H9 (cell line): ENCODE measurements at regions not wholly inside any gene's neighbourhood (a gene's known extent, or its start where the extent isn't known, plus 50 kb on each side); places are given as distances from the start of the nearest gene placed in this dataset.

Source experiments
- DNase-seq: peaks from one replicate; pipeline ENCODE4 v3.0.0-alpha.2; 2017
- H2AFZ ChIP-seq: one replicate; pipeline ENCODE4 v1.6.1; 2013; ENCODE audit warnings: mild to moderate bottlenecking, low read length, control low read depth, moderate library complexity
- H2AK5ac ChIP-seq: 2 replicates; pipeline ENCODE4 v1.6.1; 2013; ENCODE audit warnings: low read length, control low read depth, mixed read lengths; ENCODE audit not compliant: insufficient read length
- H2BK120ac ChIP-seq: one replicate; pipeline ENCODE4 v1.6.1; 2013; ENCODE audit warnings: low read depth, mild to moderate bottlenecking, low read length, control low read depth, inconsistent platforms; ENCODE audit not compliant: poor library complexity, severe bottlenecking
- H2BK12ac ChIP-seq: 2 replicates; pipeline ENCODE4 v1.6.1; 2013; ENCODE audit warnings: low read length, control low read depth, mixed read lengths, low read depth; ENCODE audit not compliant: insufficient read length
- H2BK15ac ChIP-seq: 2 replicates; pipeline ENCODE4 v1.6.1; 2013; ENCODE audit warnings: low read depth, low read length, control low read depth
- H2BK20ac ChIP-seq: one replicate; pipeline ENCODE4 v1.6.1; 2013; ENCODE audit warnings: low read depth, mild to moderate bottlenecking, low read length, control low read depth, inconsistent platforms; ENCODE audit not compliant: poor library complexity, severe bottlenecking
- H2BK5ac ChIP-seq: 2 replicates; pipeline ENCODE4 v1.6.1; 2013; ENCODE audit warnings: low read length, control low read depth, mixed read lengths; ENCODE audit not compliant: insufficient read length
- H3K14ac ChIP-seq: 2 replicates; pipeline ENCODE4 v1.6.1; 2013; ENCODE audit warnings: low read length, control low read depth; ENCODE audit not compliant: insufficient read depth
- H3K18ac ChIP-seq: 2 replicates; pipeline ENCODE4 v1.6.1; 2013; ENCODE audit warnings: low read depth, mild to moderate bottlenecking, mixed read lengths, low read length, control low read depth; ENCODE audit not compliant: insufficient read length
- H3K23ac ChIP-seq: 2 replicates; pipeline ENCODE4 v1.6.1; 2013; ENCODE audit warnings: low read length, control low read depth, mixed read lengths, low read depth; ENCODE audit not compliant: insufficient read length
- H3K23me2 ChIP-seq: 2 replicates; pipeline ENCODE4 v1.6.1; 2013; ENCODE audit warnings: low read depth, mild to moderate bottlenecking, mixed read lengths, low read length, control low read depth; ENCODE audit not compliant: insufficient read length, poor library complexity, severe bottlenecking
- H3K27ac ChIP-seq: 2 replicates; pipeline ENCODE4 v1.5.1; 2013; ENCODE audit warnings: low read length, control low read depth, mixed read lengths, low read depth; ENCODE audit not compliant: insufficient read length
- H3K27me3 ChIP-seq: 2 replicates; pipeline ENCODE4 v1.6.1; 2013; ENCODE audit warnings: low read length, control low read depth, inconsistent platforms; ENCODE audit not compliant: insufficient read depth
- H3K4ac ChIP-seq: 2 replicates; pipeline ENCODE4 v1.6.1; 2013; ENCODE audit warnings: low read depth, mild to moderate bottlenecking, control low read depth, inconsistent platforms, low read length, moderate library complexity
- H3K4me1 ChIP-seq: 2 replicates; pipeline ENCODE4 v1.6.1; 2013; ENCODE audit warnings: low read length, control low read depth, inconsistent platforms; ENCODE audit not compliant: insufficient read depth
- H3K4me2 ChIP-seq: 2 replicates; pipeline ENCODE4 v1.6.1; 2013; ENCODE audit warnings: low read length, control low read depth, mixed read lengths; ENCODE audit not compliant: insufficient read length, insufficient read depth
- H3K56ac ChIP-seq: 2 replicates; pipeline ENCODE4 v1.6.1; 2013; ENCODE audit warnings: low read depth, mild to moderate bottlenecking, mixed read lengths, low read length, control low read depth; ENCODE audit not compliant: insufficient read length
- H3K79me1 ChIP-seq: 2 replicates; pipeline ENCODE4 v1.6.1; 2013; ENCODE audit warnings: low read depth, mild to moderate bottlenecking, moderate library complexity, low read length, control low read depth, inconsistent platforms; ENCODE audit not compliant: insufficient read depth, poor library complexity, severe bottlenecking
- H3K79me2 ChIP-seq: 2 replicates; pipeline ENCODE4 v1.6.1; 2013; ENCODE audit warnings: low read length, control low read depth, inconsistent platforms; ENCODE audit not compliant: insufficient read depth
- H3K9ac ChIP-seq: 2 replicates; pipeline ENCODE4 v1.6.1; 2013; ENCODE audit warnings: low read length, control low read depth, mixed read lengths; ENCODE audit not compliant: insufficient read length; ENCODE audit errors: extremely low read depth
- H3K9me3 ChIP-seq: one replicate; pipeline ENCODE4 v1.6.1; 2013; ENCODE audit warnings: low read depth, low read length, inconsistent platforms; ENCODE audit not compliant: control insufficient read depth
- H3T11ph ChIP-seq: one replicate; pipeline ENCODE4 v1.6.1; 2013; ENCODE audit warnings: mild to moderate bottlenecking, low read length, control low read depth, inconsistent platforms
- H4K20me1 ChIP-seq: one replicate; pipeline ENCODE4 v1.6.1; 2013; ENCODE audit not compliant: control insufficient read depth, insufficient read length, insufficient read depth
- H4K5ac ChIP-seq: 2 replicates; pipeline ENCODE4 v1.6.1; 2013; ENCODE audit warnings: low read depth, mild to moderate bottlenecking, mixed read lengths, low read length, control low read depth; ENCODE audit not compliant: insufficient read length
- H4K8ac ChIP-seq: replicated peaks from 2 replicates; pipeline ENCODE4 v1.6.1; 2013; ENCODE audit warnings: low read length, control low read depth, mixed read lengths, low read depth; ENCODE audit not compliant: insufficient read length
- H4K91ac ChIP-seq: 2 replicates; pipeline ENCODE4 v1.6.1; 2013; ENCODE audit warnings: low read depth, mild to moderate bottlenecking, moderate library complexity, mixed read lengths, low read length, control low read depth; ENCODE audit not compliant: insufficient read length
- H3K27ac Mint-ChIP-seq, 3 experiments: 2 replicates in 2 of 3; 3 replicates in 1 of 3; pipeline ENCODE4 v1.8.0; 2020 to 2021; ENCODE audit warnings: mixed read lengths in 3 of 3, mild to moderate bottlenecking in 1 of 3, moderate library complexity in 1 of 3
- H3K27me3 Mint-ChIP-seq: 2 replicates; pipeline ENCODE4 v1.8.0; 2021; ENCODE audit warnings: low read depth, mild to moderate bottlenecking, moderate library complexity, mixed read lengths
- H3K36me3 Mint-ChIP-seq, 3 experiments: 2 replicates in 2 of 3; 3 replicates in 1 of 3; pipeline ENCODE4 v1.8.0; 2020 to 2021; ENCODE audit warnings: low read depth in 3 of 3, mixed read lengths in 3 of 3; ENCODE audit not compliant: insufficient read depth in 1 of 3
- H3K4me1 Mint-ChIP-seq, 2 experiments: 2 replicates each; pipeline ENCODE4 v1.8.0; 2020; ENCODE audit warnings: mixed read lengths in 2 of 2
- H3K4me3 Mint-ChIP-seq, 2 experiments: 2 replicates in 1 of 2; 3 replicates in 1 of 2; pipeline ENCODE4 v1.8.0; 2020 to 2021; ENCODE audit warnings: mild to moderate bottlenecking in 2 of 2, mixed read lengths in 2 of 2, moderate library complexity in 1 of 2
- H3K9me3 Mint-ChIP-seq, 2 experiments: 2 replicates in 1 of 2; 3 replicates in 1 of 2; pipeline ENCODE4 v1.8.0; 2020; ENCODE audit warnings: mild to moderate bottlenecking in 2 of 2, mixed read lengths in 2 of 2, moderate library complexity in 1 of 2
- CTCF ChIP-seq: fragments of 200-600 bp; sonication (generic); conservative IDR thresholded peaks from 3 replicates; pipeline ENCODE4 v1.8.0; 2021; ENCODE audit warnings: antibody characterized with exemption, mild to moderate bottlenecking
- WGBS: extraction: QIAGEN DNeasy Blood & Tissue Kit; methylation state at CpG from one replicate; pipeline ENCODE4 v1.1.7; 2013; ENCODE audit warnings: missing lambda C conversion rate, low lambda C conversion rate, mixed read lengths; ENCODE audit not compliant: insufficient read length; ENCODE audit errors: extremely low coverage; 5-methylcytosine and 5-hydroxymethylcytosine counted together

- H3K27me3 ChIP-seq, result peaks cover 3% of the 10 kb centered on the region; the same call in 1 of the 2 replicates
- H4K91ac ChIP-seq, result no peak overlapping the region
- H3T11ph ChIP-seq, result no peak overlapping the region
- Mint-ChIP-seq H3K4me3 (peak overlapping the region in 1 of 2 experiments; percentile 8; a peak in 1 of 5 replicates), H3K4me1 (peaks cover 49 to 54% of the 10 kb centered on the region in 2 experiments), H3K27me3 (peaks cover 21% of the 10 kb centered on the region), H3K27ac (peak overlapping the region in 1 of 3 experiments; percentile 76; a peak in 2 of 7 replicates), H3K36me3 (peaks cover 0 to 2% (median 0%) of the 10 kb centered on the region in 3 experiments; a peak in 4 of 7 replicates), H3K9me3 (peaks cover 3 to 4% of the 10 kb centered on the region in 2 experiments; a peak in 2 of 5 replicates)
- no peaks in the 10 kb centered on the region for H3K79me2 ChIP-seq
- no CpG with 5 or more reads among the region's 1 CpG for WGBS
- H3K79me1 ChIP-seq, result no peaks in the 10 kb centered on the region
- no peak overlapping the region for H3K27ac ChIP-seq
- H2BK20ac ChIP-seq, result no peak overlapping the region
- no peak overlapping the region for H2AK5ac ChIP-seq
- no peak overlapping the region for H2BK12ac ChIP-seq
- H2BK120ac ChIP-seq, result no peak overlapping the region
- no peaks in the 10 kb centered on the region for H3K23me2 ChIP-seq
- H3K4me2 ChIP-seq, result no peak overlapping the region
- no peak overlapping the region for H3K56ac ChIP-seq
- no peak overlapping the region for H3K9ac ChIP-seq
- H3K4ac ChIP-seq, result no peak overlapping the region
- no peak for TF ChIP-seq CTCF
- H2AFZ ChIP-seq, result no peak overlapping the region
- no peaks in the 10 kb centered on the region for H3K9me3 ChIP-seq
- H3K14ac ChIP-seq, result no peak overlapping the region
- H3K23ac ChIP-seq, result no peak overlapping the region
- no peak overlapping the region for H2BK5ac ChIP-seq
- no peak overlapping the region for H4K8ac ChIP-seq
- no peak overlapping the region for H4K5ac ChIP-seq
- H3K18ac ChIP-seq, result no peak overlapping the region
- H2BK15ac ChIP-seq, result no peak overlapping the region
- no peak for DNase-seq
- no peaks in the 10 kb centered on the region for H4K20me1 ChIP-seq
- H3K4me1 ChIP-seq, result peaks cover 2% of the 10 kb centered on the region; the same call in 1 of the 2 replicates
These were observed 1645.4 kb upstream of the SPRY2 start for GRCh38 chr13:81986308-81986707.
